Endothelial cell of umbilical vein (primary cell): ENCODE measurements at regions not wholly inside any gene's neighbourhood (a gene's known extent, or its start where the extent isn't known, plus 50 kb on each side); places are given as distances from the start of the nearest gene placed in this dataset.

Experiments used
- BruUV-seq: library from RNA; stranded (reverse); fragments of 400-500 nt; replicated peaks from 2 replicates; lab custom pipeline; 2021; lab: Mats Ljungman, UMichigan
- CTCF ChIA-PET: fragments of 300-600, 350-600 bp; sonication (Branson Sonifier 250); formaldehyde crosslinking; loops from one replicate; lab custom pipeline; 2021; ENCODE audit warnings: antibody characterized with exemption, inconsistent platforms; lab: Charles Lee
- POLR2A ChIA-PET: fragments of 300-600, 350-600 bp; sonication (Branson Sonifier 250); formaldehyde crosslinking; loops from one replicate; lab custom pipeline; 2021; ENCODE audit warnings: antibody characterized with exemption, inconsistent platforms; lab: Charles Lee
- DNase-seq: peaks from one replicate; pipeline ENCODE4 v3.0.0-alpha.2; 2011; ENCODE audit warnings: low read depth, low spot score
- FAIRE-seq: peaks from 2 replicates; lab custom pipeline; 2011; peaks lifted over from hg19 to GRCh38; lab: Jason Lieb, UNC
- H2AFZ ChIP-seq: 2 replicates; pipeline ENCODE4 v1.6.0; 2012; ENCODE audit warnings: low read depth, low read length, control low read depth, inconsistent platforms
- H3K27ac ChIP-seq: 2 replicates; pipeline ENCODE4 v1.5.1; 2011; ENCODE audit warnings: low read depth, mild to moderate bottlenecking, control low read depth, low read length, moderate library complexity; ENCODE audit not compliant: insufficient read depth
- H3K27me3 ChIP-seq, 2 experiments: 2 replicates each; pipeline versions ENCODE4 v1.6.0 to v1.6.1; 2011; ENCODE audit warnings: low read length in 2 of 2, mixed read lengths in 1 of 2; ENCODE audit not compliant: control insufficient read depth in 2 of 2, insufficient read depth in 2 of 2
- H3K36me3 ChIP-seq, 2 experiments: 2 replicates in 1 of 2; 3 replicates in 1 of 2; pipeline ENCODE4 v1.5.1; 2011; ENCODE audit warnings: low read length in 2 of 2, mild to moderate bottlenecking in 1 of 2, moderate library complexity in 1 of 2; ENCODE audit not compliant: control insufficient read depth in 2 of 2, insufficient read depth in 2 of 2; ENCODE audit errors: extremely low read depth in 1 of 2
- H3K4me1 ChIP-seq: 3 replicates; pipeline ENCODE4 v1.5.1; 2011; ENCODE audit warnings: mild to moderate bottlenecking, low read length; ENCODE audit not compliant: control insufficient read depth, insufficient read depth; ENCODE audit errors: extremely low read depth
- H3K4me2 ChIP-seq: 2 replicates; pipeline ENCODE4 v1.6.1; 2011; ENCODE audit warnings: low read length, control low read depth, mixed read lengths; ENCODE audit not compliant: insufficient read depth
- H3K4me3 ChIP-seq, 3 experiments: fragments of 200-600 bp in 1 of 3; sonication (generic), shearing (Covaris generic) in 1 of 3; replicated peaks in 1 of 3; 2 replicates each; pipeline ENCODE4 v1.5.1; 2011 to 2016; ENCODE audit warnings: control low read depth in 3 of 3, low read length in 3 of 3, mild to moderate bottlenecking in 2 of 3, inconsistent platforms in 1 of 3, low read depth in 1 of 3, moderate library complexity in 1 of 3; ENCODE audit not compliant: insufficient read depth in 1 of 3
- H3K79me2 ChIP-seq: 2 replicates; pipeline ENCODE4 v1.6.0; 2012; ENCODE audit warnings: low read length, inconsistent platforms; ENCODE audit not compliant: control insufficient read depth, insufficient read depth
- H3K9ac ChIP-seq: replicated peaks from 2 replicates; pipeline ENCODE3; 2011; ENCODE audit warnings: low read length, control low read depth; ENCODE audit not compliant: insufficient read depth; ENCODE audit errors: extremely low read depth
- H3K9me1 ChIP-seq: replicated peaks from 3 replicates; pipeline ENCODE4 v1.6.0; 2011; ENCODE audit warnings: mild to moderate bottlenecking, low read length; ENCODE audit not compliant: control insufficient read depth, insufficient read depth; ENCODE audit errors: extremely low read depth
- H3K9me3 ChIP-seq: replicated peaks from 2 replicates; pipeline ENCODE4 v1.5.1; 2012; ENCODE audit warnings: low read length, inconsistent platforms; ENCODE audit not compliant: control insufficient read depth, insufficient read depth
- H4K20me1 ChIP-seq: replicated peaks from 2 replicates; pipeline ENCODE3; 2011; ENCODE audit warnings: mild to moderate bottlenecking, low read length; ENCODE audit not compliant: control insufficient read depth, insufficient read depth; ENCODE audit errors: extremely low read depth
- CTCF ChIP-seq, 2 donors: IDR thresholded peaks; 1 replicate in 1 of 2; 2 replicates in 1 of 2; pipeline ENCODE4 v1.5.1; 2011; ENCODE audit warnings: low read length in 2 of 2, mild to moderate bottlenecking in 2 of 2, moderate library complexity in 2 of 2, control low read depth in 1 of 2, inconsistent platforms in 1 of 2, low read depth in 1 of 2; ENCODE audit not compliant: insufficient read depth in 1 of 2; ENCODE audit errors: extremely low read depth in 1 of 2
- EZH2 ChIP-seq: IDR thresholded peaks from 2 replicates; pipeline ENCODE4 v1.6.1; 2012; ENCODE audit warnings: borderline replicate concordance, low read depth, mild to moderate bottlenecking, moderate library complexity, low read length, inconsistent platforms; ENCODE audit not compliant: severe bottlenecking
- FOS ChIP-seq: IDR thresholded peaks from 2 replicates; pipeline ENCODE4 v1.6.1; 2011; ENCODE audit warnings: mild to moderate bottlenecking, low read length, moderate library complexity, borderline replicate concordance; ENCODE audit not compliant: insufficient read depth
- GATA2 ChIP-seq: IDR thresholded peaks from 2 replicates; pipeline ENCODE4 v1.7.0; 2011; ENCODE audit warnings: low read depth, mild to moderate bottlenecking, moderate library complexity, mixed read lengths, low read length; ENCODE audit not compliant: insufficient read length, insufficient read depth
- JUN ChIP-seq: IDR thresholded peaks from 2 replicates; pipeline ENCODE4 v1.6.1; 2011; ENCODE audit warnings: borderline replicate concordance, low read depth; ENCODE audit not compliant: insufficient read length, insufficient read depth
- MAX ChIP-seq: IDR thresholded peaks from 2 replicates; pipeline ENCODE4 v1.6.1; 2011; ENCODE audit not compliant: insufficient read depth, insufficient read length
- MYC ChIP-seq: IDR thresholded peaks from one replicate; pipeline ENCODE4 v1.6.1; 2011; ENCODE audit warnings: mild to moderate bottlenecking, low read depth, low read length
- POLR2A ChIP-seq: IDR thresholded peaks from 2 replicates; pipeline ENCODE4 v1.6.1; 2012; ENCODE audit warnings: low read depth, mild to moderate bottlenecking, control low read depth, low read length
- POLR2AphosphoS5 ChIP-seq: IDR thresholded peaks from 2 replicates; pipeline ENCODE4 v1.6.1; 2012; ENCODE audit warnings: low read depth, mild to moderate bottlenecking, control low read depth, low read length, moderate library complexity; ENCODE audit not compliant: insufficient read depth
- dilution Hi-C: fragments of 300-500 bp; cut with MboI; formaldehyde crosslinking; loops from one replicate; pipeline ENCODE4 v1.15.0; 2019; ENCODE audit warnings: low sequenced_read_pairs; ENCODE audit not compliant: extremely low pct_ligation_motif_present
- intact Hi-C: fragments of 100-400 bp; cut with micrococcal nuclease; formaldehyde crosslinking; loops from one replicate; pipeline ENCODE4 v1.10.0; 2022

GRCh38 chr1:102796429-102796828 lies 311.9 kb downstream of the COL11A1 start:
- dilution Hi-C loops (no loop called here), intact Hi-C loops (no loop called here)
- H3K9me3 ChIP-seq = no peaks in the 10 kb centered on the region
- H2AFZ ChIP-seq = no peak overlapping the region
- no peak for DNase-seq
- FAIRE-seq = no peak
- ChIA-PET POLR2A (no interaction called here), CTCF (no interaction called here)
- H3K4me3 ChIP-seq = no peak overlapping the region
- H4K20me1 ChIP-seq = no peaks in the 10 kb centered on the region
- no peaks in the 10 kb centered on the region for H3K4me1 ChIP-seq
- BruUV-seq = no TSS peak
- no peaks in the 10 kb centered on the region for H3K27me3 ChIP-seq
- no peak overlapping the region for H3K9ac ChIP-seq
- no peaks in the 10 kb centered on the region for H3K79me2 ChIP-seq
- H3K4me2 ChIP-seq = no peak overlapping the region
- H3K9me1 ChIP-seq = no peaks in the 10 kb centered on the region
- no peaks in the 10 kb centered on the region for H3K36me3 ChIP-seq
- no peak overlapping the region for H3K27ac ChIP-seq
- TF ChIP-seq EZH2 (no peak), JUN (no peak), POLR2A (no peak), GATA2 (no peak), POLR2AphosphoS5 (no peak), MAX (no peak), MYC (no peak), FOS (no peak), CTCF (IDR thresholded peaks at IDR 0.05; ENCODE audit: extremely low read depth in 1 of 2, insufficient read depth in 1 of 2, low read depth in 1 of 2, low read length in 2 of 2) (no peak)
